Left cardiac atrium (tissue), 4 donors: ENCODE measurements at regions not wholly inside any gene's neighbourhood (a gene's known extent, or its start where the extent isn't known, plus 50 kb on each side); places are given as distances from the start of the nearest gene placed in this dataset.

Experiments used
- ATAC-seq, 2 donors: fragments of 200-7000 bp; cut with Tn5 transposase; one replicate each; pipeline ENCODE4 v1.9.1; 2020; ENCODE audit warnings: mild to moderate bottlenecking in 2 of 2, moderate library complexity in 2 of 2
- DNase-seq: peaks from one replicate; pipeline ENCODE4 v3.0.0-alpha.2; 2020
- intact Hi-C, 2 donors: fragments of 100-400 bp; cut with DNase I; formaldehyde crosslinking; loops; one replicate each; pipeline versions ENCODE4 v1.14.1 to v1.15.1; 2022 to 2023
- donor health status: DM: no; HTN: yes; CAD: no.
- donor health status: DM: no; HTN: yes; CAD: no; lungs with severe emphysema.
- donor health status: DM: yes; HTN: yes; CAD: no.
- donor health status: Dilated cardiomyopathy.

GRCh38 chr9:22257026-22257816 lies 189.4 kb upstream of the DMRTA1 start:
- ATAC-seq: no peak
- intact Hi-C loops: no loop called here
- no peak for DNase-seq

DNA sequence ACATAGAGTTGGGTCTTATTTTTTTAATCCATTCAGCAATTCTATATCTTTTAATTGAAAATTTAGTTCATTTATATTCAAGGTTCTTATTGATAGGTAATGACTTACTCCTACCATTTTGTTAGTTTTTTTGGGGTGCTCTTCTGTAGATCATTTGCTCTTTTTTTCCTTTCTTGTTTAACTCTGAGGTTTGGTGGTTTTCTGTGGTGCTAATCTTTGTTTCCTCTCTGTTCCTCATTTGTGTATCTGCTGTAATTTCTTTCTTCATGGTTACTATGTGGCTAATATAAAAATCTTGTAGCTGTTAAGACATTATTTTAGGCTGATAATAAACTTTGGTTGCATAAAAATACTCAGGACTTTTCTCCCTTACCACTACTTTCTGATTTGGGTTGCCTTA lies 181.6 kb upstream of the DMRTA1 start:
- intact Hi-C loops: no loop called here
- ATAC-seq (no peak), DNase-seq (no peak)

DNA sequence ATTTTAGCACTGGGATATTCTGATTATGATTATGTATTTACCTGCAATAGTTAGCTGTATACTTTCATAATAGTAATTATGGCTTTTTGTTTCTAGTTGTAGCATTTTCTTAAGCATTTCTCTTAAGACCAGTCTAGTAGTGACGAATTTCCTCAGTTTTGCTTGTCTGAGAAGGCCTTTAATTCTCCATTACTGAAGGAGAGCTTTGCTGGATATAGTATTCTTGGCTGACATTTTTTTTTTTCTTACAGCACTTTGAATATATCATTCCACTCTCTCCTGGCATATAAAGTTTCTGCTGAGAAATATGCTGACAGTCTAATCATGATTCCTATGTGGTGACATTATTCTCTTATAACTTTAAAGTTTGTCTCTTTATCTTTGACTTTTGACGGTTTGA lies 181.1 kb upstream of the DMRTA1 start:
- DNase-seq: no peak
- intact Hi-C loops: no loop called here
- ATAC-seq: no peak

GRCh38 chr9:22274477-22274876 lies 172.1 kb upstream of the DMRTA1 start:
- intact Hi-C loops: no loop called here
- ATAC-seq: no peak
- DNase-seq: no peak

- intact Hi-C loops: no loop called here
- peak in 1 of 2 donors; percentile 43 for ATAC-seq
- no peak for DNase-seq
Observed at GRCh38 chr9:22278426-22278825, 168.2 kb upstream of the DMRTA1 start.

- DNase-seq: no peak
- ATAC-seq: no peak
- intact Hi-C loops: no loop called here
Observed at GRCh38 chr9:22279636-22280035, 167.0 kb upstream of the DMRTA1 start.

DNA sequence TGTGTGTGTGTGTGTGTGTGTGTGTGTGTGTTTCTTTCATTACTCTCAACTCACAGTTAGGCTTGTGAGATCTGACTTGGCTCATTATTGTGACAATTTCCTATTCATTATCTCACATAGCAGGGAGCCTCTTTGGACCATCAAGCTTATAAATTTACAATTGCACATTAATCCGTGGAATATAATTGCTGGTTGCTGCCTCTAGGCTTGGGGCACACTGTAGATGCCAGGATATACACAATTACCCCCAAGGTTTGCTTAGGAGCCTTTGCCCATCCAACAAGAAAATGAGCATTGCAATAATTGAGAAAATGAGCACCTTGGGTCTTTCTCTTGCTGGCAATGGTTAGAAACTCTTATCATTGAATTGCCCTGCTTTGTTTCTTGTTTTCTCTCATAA lies 161.6 kb upstream of the DMRTA1 start:
- ATAC-seq (no peak), DNase-seq (no peak)
- intact Hi-C loops: no loop called here

DNA sequence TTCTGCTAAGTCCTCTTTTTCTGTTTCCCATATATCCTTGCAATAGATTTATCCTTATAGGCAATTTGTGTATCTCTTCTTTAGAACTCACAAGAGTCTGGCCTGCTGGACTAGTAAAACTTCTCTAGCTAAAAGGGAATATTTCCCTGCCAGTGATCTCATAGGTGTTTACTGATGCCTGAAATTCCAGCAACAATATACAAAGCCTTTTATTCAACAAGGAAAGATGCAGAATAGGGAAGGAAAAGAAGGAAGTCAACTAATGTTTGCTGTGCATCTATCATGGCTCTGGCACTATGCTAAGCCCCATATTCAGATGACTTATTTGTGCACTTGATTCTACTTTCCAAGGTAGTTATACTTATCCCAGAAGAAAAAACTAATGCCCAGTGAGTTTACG lies 160.0 kb upstream of the DMRTA1 start:
- no peak for ATAC-seq
- DNase-seq: no peak
- intact Hi-C loops: no loop called here

DNA sequence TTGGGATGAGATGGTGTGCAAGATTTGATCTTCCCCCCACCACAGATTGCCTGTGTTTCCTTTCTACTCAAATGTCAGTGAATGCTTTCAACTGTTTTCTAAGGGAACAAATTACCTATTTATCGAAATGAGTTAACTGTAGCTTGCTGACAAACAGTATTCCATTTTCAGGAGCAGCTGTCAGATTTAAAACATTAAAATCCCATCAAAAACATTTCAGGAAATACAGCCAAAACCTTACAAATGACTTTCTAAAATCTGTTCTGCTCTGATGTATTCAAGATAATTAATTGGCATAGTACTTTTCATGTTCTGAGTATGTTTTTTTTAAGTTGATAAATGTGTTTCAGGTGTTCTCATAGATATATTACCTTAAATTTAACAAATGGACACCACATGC lies 158.0 kb upstream of the DMRTA1 start:
- no peak for ATAC-seq
- no peak for DNase-seq
- intact Hi-C loops: no loop called here

DNA sequence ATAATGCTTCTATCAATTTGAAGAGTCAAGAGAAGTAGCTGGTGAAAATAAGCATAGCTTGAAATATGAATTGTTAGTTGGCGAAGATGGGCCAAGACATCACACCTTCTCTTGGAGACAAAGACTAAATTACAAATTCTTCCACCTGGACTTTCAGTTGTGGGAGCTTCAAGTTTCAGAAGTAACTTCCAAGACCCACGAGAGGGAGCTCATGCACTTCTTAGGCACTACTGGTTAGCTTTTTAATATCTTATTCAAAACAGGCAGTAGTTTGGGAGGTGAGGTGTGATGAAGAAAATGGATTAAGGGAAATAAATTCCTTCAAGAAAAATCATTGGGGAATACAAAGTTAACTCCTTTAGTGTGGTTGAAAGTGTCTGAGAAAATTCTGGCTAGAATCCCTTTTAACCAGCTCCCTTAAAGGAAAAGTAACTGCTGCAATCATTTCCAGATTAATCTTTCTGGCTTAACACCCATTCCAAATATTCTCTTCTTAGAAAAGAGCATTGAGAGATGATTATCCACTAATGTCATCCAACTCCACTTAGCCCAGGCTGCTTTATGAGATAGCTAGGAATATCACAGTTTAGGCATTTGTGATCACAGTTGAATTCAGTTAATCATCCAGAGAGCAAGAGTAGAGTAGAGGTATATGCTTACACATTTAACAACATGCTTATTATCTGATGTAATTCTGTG lies 139.5 kb upstream of the DMRTA1 start:
- intact Hi-C loops: loop anchor here (2.0 to 10.0 kb wide), 2 partner anchors 138 to 146 kb away; partner anchors contain the start of gene DMRTA1 (in 1 of the 2)
- peak in 1 of 2 donors; percentile 44 for ATAC-seq
- DNase-seq: no peak

- no peak for ATAC-seq
- no peak for DNase-seq
- intact Hi-C loops: loop anchor here in 1 of 2 donors (10.0 kb wide), 1 partner anchor 137 kb away; the partner anchor contains the start of gene DMRTA1
Observed at GRCh38 chr9:22308177-22308576, 138.4 kb upstream of the DMRTA1 start.

DNA sequence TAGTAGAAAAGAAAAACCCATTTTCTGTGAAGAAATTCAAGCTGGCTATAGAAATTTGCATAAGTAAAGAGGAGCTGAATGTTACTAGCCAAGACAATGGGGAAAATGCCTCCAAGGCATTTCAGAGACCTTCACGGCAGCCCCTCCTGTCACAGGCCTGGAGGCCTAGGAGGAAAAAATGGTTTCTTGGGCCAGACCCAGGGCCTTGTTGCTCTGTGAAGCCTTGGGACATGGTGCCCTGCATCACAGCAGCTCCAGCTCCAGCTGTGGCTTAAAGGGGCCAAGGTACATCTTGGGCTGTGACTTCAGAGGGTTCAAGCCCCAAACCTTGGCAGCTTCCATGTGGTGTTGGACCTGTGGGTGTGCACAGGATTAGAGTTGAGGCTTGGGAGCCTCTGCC lies 130.0 kb upstream of the DMRTA1 start:
- intact Hi-C loops: no loop called here
- ATAC-seq (no peak), DNase-seq (no peak)

GRCh38 chr9:22331533-22331932 lies 115.1 kb upstream of the DMRTA1 start:
- no peak for DNase-seq
- ATAC-seq: no peak
- intact Hi-C loops: no loop called here

- DNase-seq (no peak), ATAC-seq (no peak)
- intact Hi-C loops: no loop called here
Observed at GRCh38 chr9:22332202-22332601, 114.4 kb upstream of the DMRTA1 start.

DNA sequence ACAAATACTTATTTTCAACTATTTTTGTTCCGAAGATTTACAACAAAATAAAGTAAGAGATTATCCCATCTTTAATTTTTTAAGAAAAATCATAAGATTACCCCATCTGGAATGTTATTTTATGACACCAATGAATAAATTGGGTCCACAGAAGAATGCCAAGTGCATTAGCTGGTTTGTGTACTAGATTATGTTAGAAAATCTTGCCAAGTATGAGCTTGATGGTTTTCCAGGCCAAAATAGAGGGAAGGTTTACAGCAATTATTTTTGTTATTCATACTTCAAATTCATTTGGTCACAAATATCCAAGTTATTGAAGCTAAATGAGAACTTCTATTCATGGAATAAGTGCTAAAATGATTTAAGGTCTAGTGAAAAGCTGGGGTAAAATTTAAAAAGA lies 109.4 kb upstream of the DMRTA1 start:
- ATAC-seq: no peak
- intact Hi-C loops: no loop called here
- DNase-seq: no peak

GRCh38 chr9:22342491-22343217 lies 104.0 kb upstream of the DMRTA1 start:
- ATAC-seq: peak; percentile 75 to 77
- intact Hi-C loops: no loop called here
- peak; percentile 15 for DNase-seq

DNA sequence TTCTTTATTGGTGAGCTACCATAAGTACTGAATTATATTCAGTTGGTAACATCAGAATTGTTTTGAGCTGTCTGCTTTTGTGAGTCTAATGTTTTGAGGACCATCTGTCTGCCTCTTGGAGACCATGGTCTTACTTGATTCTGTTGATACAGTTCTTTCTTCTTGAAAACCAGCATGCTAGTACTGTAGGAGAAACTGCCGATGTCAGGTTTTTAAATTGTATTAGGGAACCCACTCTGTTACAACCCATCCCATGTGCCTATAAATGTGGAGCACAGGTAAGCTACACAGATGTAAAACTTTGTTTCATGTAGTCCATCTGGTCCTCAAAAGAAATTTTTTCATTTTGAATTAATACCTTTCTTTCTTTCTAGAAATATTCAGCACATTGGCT lies 103.4 kb upstream of the DMRTA1 start:
- DNase-seq (no peak), ATAC-seq (no peak)
- intact Hi-C loops: no loop called here

DNA sequence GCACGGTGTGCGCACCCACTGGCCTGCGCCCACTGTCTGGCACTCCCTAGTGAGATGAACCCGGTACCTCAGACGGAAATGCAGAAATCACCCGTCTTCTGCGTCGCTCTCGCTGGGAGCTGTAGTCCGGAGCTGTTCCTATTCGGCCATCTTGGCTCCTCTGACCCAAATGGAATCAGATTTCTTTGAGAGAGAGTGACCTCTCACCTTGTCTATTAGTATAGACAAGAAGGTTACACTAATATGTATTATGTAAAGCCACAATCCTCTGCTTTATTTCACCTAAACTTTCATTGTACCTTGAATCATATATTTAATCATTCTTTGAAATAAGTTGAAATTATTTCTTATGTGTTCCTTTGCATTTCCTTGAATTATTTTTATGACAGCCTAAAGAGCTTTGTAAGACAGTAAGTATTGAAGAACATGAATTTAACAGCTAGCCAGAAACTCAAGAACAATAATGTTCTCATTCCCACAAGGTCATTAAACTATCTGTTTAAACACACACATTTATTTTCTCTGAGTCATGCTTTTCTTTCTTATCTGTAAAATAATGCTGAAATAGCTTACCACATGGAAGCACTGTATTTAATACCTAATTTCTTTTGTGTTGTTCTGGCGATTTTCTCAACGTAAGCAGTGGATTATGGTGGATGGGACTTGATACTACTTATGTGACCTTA lies 91.8 kb upstream of the DMRTA1 start:
- intact Hi-C loops: no loop called here
- no peak for DNase-seq
- no peak for ATAC-seq

- no peak for DNase-seq
- ATAC-seq: no peak
- intact Hi-C loops: no loop called here
Observed at GRCh38 chr9:22356985-22357384, 89.6 kb upstream of the DMRTA1 start.
